Astrocyte of the spinal cord (primary cell): ENCODE measurements at regions not wholly inside any gene's neighbourhood (a gene's known extent, or its start where the extent isn't known, plus 50 kb on each side); places are given as distances from the start of the nearest gene placed in this dataset.

Experiments used
- DNase-seq: peaks from one replicate; pipeline ENCODE4 v3.0.0; 2011; ENCODE audit warnings: low read depth, low spot score
- H3K4me3 ChIP-seq: 2 replicates; pipeline ENCODE4 v1.5.1; 2011; ENCODE audit warnings: low read depth, mild to moderate bottlenecking, low read length, moderate library complexity
- CTCF ChIP-seq: IDR thresholded peaks from 2 replicates; pipeline ENCODE4 v1.5.1; 2012; ENCODE audit warnings: low read depth, mild to moderate bottlenecking, low read length, inconsistent platforms
- in situ Hi-C: cut with HindIII; loops from 2 replicates; pipeline ENCODE4 v1.10.0; 2017; ENCODE audit warnings: low sequenced_read_pairs

DNA sequence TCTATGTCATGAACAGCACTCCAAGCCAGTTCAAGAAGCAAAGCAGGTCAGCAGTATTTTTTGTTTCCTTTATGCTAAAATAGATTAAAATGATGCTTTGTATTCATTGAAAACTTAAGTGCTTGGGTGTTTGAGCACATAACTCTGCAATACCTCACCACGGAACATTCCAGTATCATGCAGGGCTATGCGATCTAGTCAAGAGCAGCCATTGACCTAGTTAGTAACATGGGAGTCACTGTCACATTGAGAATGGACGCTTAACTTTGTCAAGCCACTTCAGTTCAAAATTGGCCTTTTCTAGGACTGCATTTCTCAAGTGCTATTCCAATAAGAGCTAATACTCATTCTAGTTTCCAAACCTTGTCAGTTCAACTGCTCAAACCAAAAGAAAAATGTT, 160.1 kb upstream of the FSTL5 start:
- no peak for TF ChIP-seq CTCF
- DNase-seq, result peak; percentile 2
- in situ Hi-C loops, result no loop called here
- H3K4me3 ChIP-seq, result no peak overlapping the region

- in situ Hi-C loops, result no loop called here
- H3K4me3 ChIP-seq, result no peak overlapping the region
- DNase-seq, result no peak
- no peak for TF ChIP-seq CTCF
Measured at GRCh38 chr4:162322054-162322453, 158.3 kb upstream of the FSTL5 start.

- DNase-seq, result no peak
- in situ Hi-C loops, result no loop called here
- H3K4me3 ChIP-seq, result no peak overlapping the region
- TF ChIP-seq CTCF, result no peak
Measured at GRCh38 chr4:162285753-162286152, 122.0 kb upstream of the FSTL5 start.

DNA sequence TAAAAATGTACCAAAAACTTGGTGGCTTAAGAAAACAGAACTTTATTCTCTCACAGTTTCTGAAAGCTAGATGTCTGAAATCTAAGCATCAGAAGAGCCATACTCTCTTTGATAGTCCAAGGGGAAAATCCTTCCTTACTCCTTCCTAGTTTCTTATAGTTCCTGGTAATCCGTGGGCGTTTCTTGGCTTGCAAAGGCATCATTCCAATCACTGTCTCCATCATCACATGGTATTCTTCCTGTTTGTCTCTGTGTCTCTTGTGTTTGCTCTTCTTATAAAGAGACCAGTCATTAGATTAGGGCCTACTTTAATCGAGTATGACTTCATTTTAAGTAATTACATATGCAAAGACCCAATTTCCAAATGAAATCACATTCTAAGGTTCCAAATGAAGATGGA, 118.9 kb upstream of the FSTL5 start:
- DNase-seq, result no peak
- in situ Hi-C loops, result no loop called here
- no peak for TF ChIP-seq CTCF

DNA sequence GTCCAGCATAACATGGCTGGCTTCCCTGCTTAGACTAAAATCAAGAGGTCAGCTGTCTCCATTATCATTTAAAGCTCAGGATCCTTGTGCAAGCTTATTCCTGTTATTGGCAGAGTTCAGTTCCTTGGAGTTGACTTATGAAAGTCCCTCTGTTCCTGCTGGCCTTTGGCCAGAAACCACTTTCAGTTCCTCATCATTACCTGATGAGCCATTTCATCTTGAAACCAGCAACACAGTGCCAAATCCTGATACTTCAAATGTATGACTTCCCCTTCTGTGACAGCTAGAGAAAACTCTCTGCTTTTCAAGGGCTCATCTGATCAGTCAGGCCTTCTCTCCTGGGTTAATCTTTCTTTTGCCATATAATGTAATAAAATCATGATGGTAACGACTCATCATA, 110.6 kb upstream of the FSTL5 start:
- DNase-seq, result peak; percentile 3
- in situ Hi-C loops, result no loop called here
- H3K4me3 ChIP-seq, result no peak overlapping the region
- no peak for TF ChIP-seq CTCF

More for the DNA sequence above, 118.9 kb upstream of the FSTL5 start:
- no peak overlapping the region for H3K4me3 ChIP-seq

GRCh38 chr4:162272215-162272614, 108.4 kb upstream of the FSTL5 start:
- TF ChIP-seq CTCF, result no peak
- in situ Hi-C loops, result no loop called here
- no peak for DNase-seq
- no peak overlapping the region for H3K4me3 ChIP-seq

- in situ Hi-C loops, result no loop called here
- no peak for DNase-seq
- no peak overlapping the region for H3K4me3 ChIP-seq
- TF ChIP-seq CTCF, result no peak
Measured at GRCh38 chr4:162268911-162269310, 105.1 kb upstream of the FSTL5 start.
